Suprapubic skin (tissue), 4 donors: ENCODE measurements at regions not wholly inside any gene's neighbourhood (a gene's known extent, or its start where the extent isn't known, plus 50 kb on each side); places are given as distances from the start of the nearest gene placed in this dataset.

Source experiments
- EP300 ChIP-seq: sonication (generic); formaldehyde crosslinking; IDR thresholded peaks from one replicate; pipeline ENCODE4 v1.6.1; 2017; ENCODE audit warnings: antibody characterized with exemption
- POLR2A ChIP-seq, 2 donors: fragments of 450-650 bp; IDR thresholded peaks; one replicate each; pipeline ENCODE4 v1.6.1; 2017; ENCODE audit warnings: antibody characterized with exemption in 2 of 2, mild to moderate bottlenecking in 2 of 2, moderate library complexity in 2 of 2
- POLR2AphosphoS5 ChIP-seq, 3 donors: sonication (generic); formaldehyde crosslinking; IDR thresholded peaks; one replicate each; pipeline ENCODE4 v1.6.1; 2017; ENCODE audit warnings: antibody characterized with exemption in 3 of 3
- TF ChIP-seq, protein P1 (sequence below), 2 donors: fragments of 200-600 bp in 1 of 2; fragments of 450-650 bp in 1 of 2; sonication (generic) in 1 of 2; IDR thresholded peaks; one replicate each; pipeline ENCODE4 v1.5.1; 2016 to 2019; ENCODE audit warnings: antibody characterized with exemption in 2 of 2, mild to moderate bottlenecking in 1 of 2, moderate library complexity in 1 of 2

DNA sequence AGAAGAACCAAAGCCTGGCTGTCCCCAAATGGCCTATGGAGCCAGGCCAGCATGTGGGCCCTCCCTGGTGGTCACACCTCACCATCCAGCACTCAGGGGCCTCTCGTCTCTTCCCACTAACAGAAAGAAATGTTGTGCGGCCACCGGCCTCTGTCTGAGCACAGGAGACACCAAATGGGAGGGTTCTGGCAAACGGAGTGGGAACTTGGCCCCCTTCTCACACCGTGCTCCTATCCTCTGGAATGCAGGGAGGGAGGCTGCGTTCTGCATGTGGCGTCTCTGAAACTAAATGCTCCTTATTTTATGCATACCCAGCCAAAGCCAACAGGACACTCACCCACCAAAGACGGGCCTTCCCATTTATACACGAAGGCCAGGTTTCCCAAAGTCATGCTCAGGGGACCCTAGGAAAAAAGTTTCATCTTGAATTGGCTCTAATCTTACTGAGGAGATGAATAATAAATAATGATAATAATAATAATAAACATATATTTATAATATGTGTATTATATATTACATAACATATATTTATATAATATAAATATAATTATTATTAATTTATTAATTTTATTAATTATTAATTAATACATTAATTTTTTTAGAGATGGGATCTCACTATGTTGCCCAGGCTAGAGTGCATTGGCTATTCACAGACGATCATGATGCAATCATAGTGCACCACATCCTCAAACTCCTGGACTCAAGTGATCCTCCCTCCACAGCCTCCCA, 102.4 kb downstream of the FOXF2 start:
- TF ChIP-seq POLR2AphosphoS5 (IDR thresholded peaks at IDR 0.05) = no peak
- TF ChIP-seq, protein P1, sequence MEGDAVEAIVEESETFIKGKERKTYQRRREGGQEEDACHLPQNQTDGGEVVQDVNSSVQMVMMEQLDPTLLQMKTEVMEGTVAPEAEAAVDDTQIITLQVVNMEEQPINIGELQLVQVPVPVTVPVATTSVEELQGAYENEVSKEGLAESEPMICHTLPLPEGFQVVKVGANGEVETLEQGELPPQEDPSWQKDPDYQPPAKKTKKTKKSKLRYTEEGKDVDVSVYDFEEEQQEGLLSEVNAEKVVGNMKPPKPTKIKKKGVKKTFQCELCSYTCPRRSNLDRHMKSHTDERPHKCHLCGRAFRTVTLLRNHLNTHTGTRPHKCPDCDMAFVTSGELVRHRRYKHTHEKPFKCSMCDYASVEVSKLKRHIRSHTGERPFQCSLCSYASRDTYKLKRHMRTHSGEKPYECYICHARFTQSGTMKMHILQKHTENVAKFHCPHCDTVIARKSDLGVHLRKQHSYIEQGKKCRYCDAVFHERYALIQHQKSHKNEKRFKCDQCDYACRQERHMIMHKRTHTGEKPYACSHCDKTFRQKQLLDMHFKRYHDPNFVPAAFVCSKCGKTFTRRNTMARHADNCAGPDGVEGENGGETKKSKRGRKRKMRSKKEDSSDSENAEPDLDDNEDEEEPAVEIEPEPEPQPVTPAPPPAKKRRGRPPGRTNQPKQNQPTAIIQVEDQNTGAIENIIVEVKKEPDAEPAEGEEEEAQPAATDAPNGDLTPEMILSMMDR (IDR thresholded peaks at IDR 0.05) = no peak
- TF ChIP-seq EP300 = no peak
- TF ChIP-seq POLR2A (IDR thresholded peaks at IDR 0.05) = no peak
